ENCODE measurements at regions not wholly inside any gene's neighbourhood (a gene's known extent, or its start where the extent isn't known, plus 50 kb on each side); places are given as distances from the start of the nearest gene placed in this dataset.

DNA sequence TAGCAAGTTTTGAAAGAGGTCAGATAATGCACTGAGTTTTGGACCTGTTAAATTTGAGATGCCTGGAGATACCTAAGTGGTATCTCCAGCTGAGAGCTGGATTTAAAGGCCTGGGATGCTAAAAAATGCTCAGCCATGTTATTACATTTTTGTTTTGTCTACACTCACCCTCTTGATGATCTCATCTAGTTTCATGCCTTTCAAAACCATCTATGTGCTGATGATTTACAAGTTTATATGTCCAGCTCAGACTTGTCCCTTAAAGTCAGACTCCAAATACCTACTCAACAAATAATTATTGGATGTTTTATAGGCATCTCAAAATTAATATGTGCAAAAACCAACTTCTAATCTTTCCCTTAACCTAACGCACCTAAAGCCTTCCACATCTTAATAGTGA lies 103.6 kb upstream of the OR9G4 start:
- TF ChIP-seq, protein P1, sequence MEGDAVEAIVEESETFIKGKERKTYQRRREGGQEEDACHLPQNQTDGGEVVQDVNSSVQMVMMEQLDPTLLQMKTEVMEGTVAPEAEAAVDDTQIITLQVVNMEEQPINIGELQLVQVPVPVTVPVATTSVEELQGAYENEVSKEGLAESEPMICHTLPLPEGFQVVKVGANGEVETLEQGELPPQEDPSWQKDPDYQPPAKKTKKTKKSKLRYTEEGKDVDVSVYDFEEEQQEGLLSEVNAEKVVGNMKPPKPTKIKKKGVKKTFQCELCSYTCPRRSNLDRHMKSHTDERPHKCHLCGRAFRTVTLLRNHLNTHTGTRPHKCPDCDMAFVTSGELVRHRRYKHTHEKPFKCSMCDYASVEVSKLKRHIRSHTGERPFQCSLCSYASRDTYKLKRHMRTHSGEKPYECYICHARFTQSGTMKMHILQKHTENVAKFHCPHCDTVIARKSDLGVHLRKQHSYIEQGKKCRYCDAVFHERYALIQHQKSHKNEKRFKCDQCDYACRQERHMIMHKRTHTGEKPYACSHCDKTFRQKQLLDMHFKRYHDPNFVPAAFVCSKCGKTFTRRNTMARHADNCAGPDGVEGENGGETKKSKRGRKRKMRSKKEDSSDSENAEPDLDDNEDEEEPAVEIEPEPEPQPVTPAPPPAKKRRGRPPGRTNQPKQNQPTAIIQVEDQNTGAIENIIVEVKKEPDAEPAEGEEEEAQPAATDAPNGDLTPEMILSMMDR (IDR thresholded peaks at IDR 0.05; ENCODE audit: poor library complexity), result no peak
- TF ChIP-seq EZH2 (IDR thresholded peaks at IDR 0.05; ENCODE audit: borderline replicate concordance) (no peak), EZH2phosphoT487 (IDR thresholded peaks at IDR 0.05; ENCODE audit: low read depth, severe bottlenecking, unreplicated experiment) (no peak)

Measured in hepatocyte (in vitro differentiated cells).